ENCODE measurements at regions not wholly inside any gene's neighbourhood (a gene's known extent, or its start where the extent isn't known, plus 50 kb on each side); places are given as distances from the start of the nearest gene placed in this dataset.

- Histone ChIP-seq H3K4me3 (ENCODE audit: insufficient read depth in 1 of 2, low read depth in 1 of 2, low read length in 2 of 2) (no peak overlapping the region), H3K4me2 (ENCODE audit: low read length, poor library complexity, severe bottlenecking) (no peak overlapping the region), H3K18ac (ENCODE audit: low read depth in 1 of 2, low read length in 2 of 2) (no peak overlapping the region), H4K8ac (ENCODE audit: low read length) (no peak overlapping the region), H2BK5ac (ENCODE audit: low read depth, low read length, poor library complexity, severe bottlenecking) (no peak overlapping the region), H3K27ac (ENCODE audit: low read length, poor library complexity, severe bottlenecking) (no peak overlapping the region), H2BK15ac (ENCODE audit: low read depth, poor library complexity, severe bottlenecking) (no peak overlapping the region), H2BK12ac (ENCODE audit: low read length in 2 of 2) (no peak overlapping the region), H3K4ac (ENCODE audit: low read depth in 1 of 2, low read length in 2 of 2) (no peak overlapping the region), H2BK120ac (ENCODE audit: low read depth, low read length) (no peak overlapping the region), H3K36me3 (ENCODE audit: control insufficient read depth in 1 of 2, insufficient read depth in 2 of 2, low read depth in 1 of 2, low read length in 2 of 2) (no peaks in the 10 kb centered on the region), H3K4me1 (ENCODE audit: control insufficient read depth, insufficient read depth, low read depth, low read length) (no peaks in the 10 kb centered on the region), H3K9me3 (ENCODE audit: control insufficient read depth, low read length) (no peaks in the 10 kb centered on the region), H3K79me1 (replicated peaks; ENCODE audit: low read length, poor library complexity, severe bottlenecking) (no peaks in the 10 kb centered on the region), H3K23ac (ENCODE audit: low read length in 2 of 2) (no peak overlapping the region), H3K27me3 (ENCODE audit: control insufficient read depth in 1 of 2, insufficient read depth in 1 of 2, low read length in 2 of 2) (no peaks in the 10 kb centered on the region), H2AK5ac (ENCODE audit: low read length, severe bottlenecking) (no peak overlapping the region), H2AFZ (ENCODE audit: low read depth, low read length) (no peak overlapping the region), H3K14ac (ENCODE audit: low read length in 2 of 2) (no peak overlapping the region), H4K91ac (ENCODE audit: low read length) (no peak overlapping the region), H3K9ac (ENCODE audit: low read length) (no peak overlapping the region)
- peak; percentile 75 for DNase-seq
- 13% methylated on average over 2 of the region's 2 CpGs for WGBS
Measured at GRCh38 chr4:189304809-189305208, 635.9 kb upstream of the FRG1 start.

- H2BK12ac ChIP-seq (ENCODE audit: low read length in 2 of 2): no peak overlapping the region
- H3K4me2 ChIP-seq (ENCODE audit: low read length, poor library complexity, severe bottlenecking): no peak overlapping the region
- no peak overlapping the region for H4K91ac ChIP-seq (ENCODE audit: low read length)
- H3K27me3 ChIP-seq (ENCODE audit: control insufficient read depth in 1 of 2, insufficient read depth in 1 of 2, low read length in 2 of 2): no peaks in the 10 kb centered on the region
- H2AK5ac ChIP-seq (ENCODE audit: low read length, severe bottlenecking): no peak overlapping the region
- no peak overlapping the region for H2BK15ac ChIP-seq (ENCODE audit: low read depth, poor library complexity, severe bottlenecking)
- no peak overlapping the region for H4K8ac ChIP-seq (ENCODE audit: low read length)
- H2AFZ ChIP-seq (ENCODE audit: low read depth, low read length): no peak overlapping the region
- no peak overlapping the region for H3K4me3 ChIP-seq (ENCODE audit: insufficient read depth in 1 of 2, low read depth in 1 of 2, low read length in 2 of 2)
- no peak overlapping the region for H3K14ac ChIP-seq (ENCODE audit: low read length in 2 of 2)
- no peak overlapping the region for H2BK120ac ChIP-seq (ENCODE audit: low read depth, low read length)
- no peak overlapping the region for H3K18ac ChIP-seq (ENCODE audit: low read depth in 1 of 2, low read length in 2 of 2)
- no peaks in the 10 kb centered on the region for H3K9me3 ChIP-seq (ENCODE audit: control insufficient read depth, low read length)
- H3K4me1 ChIP-seq (ENCODE audit: control insufficient read depth, insufficient read depth, low read depth, low read length): no peaks in the 10 kb centered on the region
- no peaks in the 10 kb centered on the region for H3K79me1 ChIP-seq (replicated peaks; ENCODE audit: low read length, poor library complexity, severe bottlenecking)
- no peak overlapping the region for H3K9ac ChIP-seq (ENCODE audit: low read length)
- DNase-seq: peak; percentile 11
- no peak overlapping the region for H3K4ac ChIP-seq (ENCODE audit: low read depth in 1 of 2, low read length in 2 of 2)
- H3K36me3 ChIP-seq (ENCODE audit: control insufficient read depth in 1 of 2, insufficient read depth in 2 of 2, low read depth in 1 of 2, low read length in 2 of 2): no peaks in the 10 kb centered on the region
- no peak overlapping the region for H3K23ac ChIP-seq (ENCODE audit: low read length in 2 of 2)
- WGBS: 60% methylated on average over 3 of the region's 3 CpGs
- no peak overlapping the region for H3K27ac ChIP-seq (ENCODE audit: low read length, poor library complexity, severe bottlenecking)
- H2BK5ac ChIP-seq (ENCODE audit: low read depth, low read length, poor library complexity, severe bottlenecking): no peak overlapping the region
Measured at GRCh38 chr4:189305500-189305899, 635.2 kb upstream of the FRG1 start.

- Histone ChIP-seq H3K27ac (ENCODE audit: low read length, poor library complexity, severe bottlenecking) (no peak overlapping the region), H3K79me1 (replicated peaks; ENCODE audit: low read length, poor library complexity, severe bottlenecking) (no peaks in the 10 kb centered on the region), H3K4ac (ENCODE audit: low read depth in 1 of 2, low read length in 2 of 2) (no peak overlapping the region), H4K91ac (ENCODE audit: low read length) (no peak overlapping the region), H2BK15ac (ENCODE audit: low read depth, poor library complexity, severe bottlenecking) (no peak overlapping the region), H3K9me3 (ENCODE audit: control insufficient read depth, low read length) (no peaks in the 10 kb centered on the region), H3K18ac (ENCODE audit: low read depth in 1 of 2, low read length in 2 of 2) (no peak overlapping the region), H2AFZ (ENCODE audit: low read depth, low read length) (no peak overlapping the region), H3K4me1 (ENCODE audit: control insufficient read depth, insufficient read depth, low read depth, low read length) (no peaks in the 10 kb centered on the region), H3K27me3 (ENCODE audit: control insufficient read depth in 1 of 2, insufficient read depth in 1 of 2, low read length in 2 of 2) (no peaks in the 10 kb centered on the region), H2BK120ac (ENCODE audit: low read depth, low read length) (no peak overlapping the region), H2BK12ac (ENCODE audit: low read length in 2 of 2) (no peak overlapping the region), H3K4me3 (ENCODE audit: insufficient read depth in 1 of 2, low read depth in 1 of 2, low read length in 2 of 2) (no peak overlapping the region), H3K23ac (ENCODE audit: low read length in 2 of 2) (no peak overlapping the region), H3K36me3 (ENCODE audit: control insufficient read depth in 1 of 2, insufficient read depth in 2 of 2, low read depth in 1 of 2, low read length in 2 of 2) (no peaks in the 10 kb centered on the region), H2AK5ac (ENCODE audit: low read length, severe bottlenecking) (no peak overlapping the region), H3K9ac (ENCODE audit: low read length) (no peak overlapping the region), H3K14ac (ENCODE audit: low read length in 2 of 2) (no peak overlapping the region), H4K8ac (ENCODE audit: low read length) (no peak overlapping the region), H2BK5ac (ENCODE audit: low read depth, low read length, poor library complexity, severe bottlenecking) (no peak overlapping the region), H3K4me2 (ENCODE audit: low read length, poor library complexity, severe bottlenecking) (no peak overlapping the region)
- DNase-seq: no peak
- WGBS: 41% methylated on average over 1 of the region's 1 CpG
Measured at GRCh38 chr4:189311251-189311650, 629.4 kb upstream of the FRG1 start.

- Histone ChIP-seq H2AK5ac (ENCODE audit: low read length, severe bottlenecking) (no peak overlapping the region), H2BK12ac (ENCODE audit: low read length in 2 of 2) (no peak overlapping the region), H3K23ac (ENCODE audit: low read length in 2 of 2) (no peak overlapping the region), H3K4ac (ENCODE audit: low read depth in 1 of 2, low read length in 2 of 2) (no peak overlapping the region), H2BK120ac (ENCODE audit: low read depth, low read length) (no peak overlapping the region), H3K4me1 (ENCODE audit: control insufficient read depth, insufficient read depth, low read depth, low read length) (no peaks in the 10 kb centered on the region), H4K8ac (ENCODE audit: low read length) (no peak overlapping the region), H3K9ac (ENCODE audit: low read length) (no peak overlapping the region), H3K9me3 (ENCODE audit: control insufficient read depth, low read length) (no peaks in the 10 kb centered on the region), H3K79me1 (replicated peaks; ENCODE audit: low read length, poor library complexity, severe bottlenecking) (no peaks in the 10 kb centered on the region), H3K18ac (ENCODE audit: low read depth in 1 of 2, low read length in 2 of 2) (no peak overlapping the region), H2AFZ (ENCODE audit: low read depth, low read length) (no peak overlapping the region), H3K4me2 (ENCODE audit: low read length, poor library complexity, severe bottlenecking) (no peak overlapping the region), H2BK15ac (ENCODE audit: low read depth, poor library complexity, severe bottlenecking) (no peak overlapping the region), H3K4me3 (ENCODE audit: insufficient read depth in 1 of 2, low read depth in 1 of 2, low read length in 2 of 2) (no peak overlapping the region), H3K14ac (ENCODE audit: low read length in 2 of 2) (no peak overlapping the region), H3K27me3 (ENCODE audit: control insufficient read depth in 1 of 2, insufficient read depth in 1 of 2, low read length in 2 of 2) (no peaks in the 10 kb centered on the region), H4K91ac (ENCODE audit: low read length) (no peak overlapping the region), H3K36me3 (ENCODE audit: control insufficient read depth in 1 of 2, insufficient read depth in 2 of 2, low read depth in 1 of 2, low read length in 2 of 2) (no peaks in the 10 kb centered on the region), H3K27ac (ENCODE audit: low read length, poor library complexity, severe bottlenecking) (no peak overlapping the region), H2BK5ac (ENCODE audit: low read depth, low read length, poor library complexity, severe bottlenecking) (no peak overlapping the region)
- DNase-seq: no peak
- 72% methylated on average over 3 of the region's 4 CpGs for WGBS
Measured at GRCh38 chr4:189313064-189313463, 627.6 kb upstream of the FRG1 start.
